ENCODE measurements at regions not wholly inside any gene's neighbourhood (a gene's known extent, or its start where the extent isn't known, plus 50 kb on each side); places are given as distances from the start of the nearest gene placed in this dataset.
"Not testable (repeated sequence)": the region's sequence is repeated elsewhere in the genome, so short reads cannot be mapped to it uniquely, and the experiment has no call there.

- TF ChIP-seq CTCF (IDR thresholded peaks at IDR 0.05; ENCODE audit: extremely low read depth in 1 of 2, insufficient read depth in 1 of 2, low read depth in 1 of 2, low read length in 2 of 2); EZH2 (IDR thresholded peaks at IDR 0.05; ENCODE audit: borderline replicate concordance, low read depth, low read length, severe bottlenecking); MAX (IDR thresholded peaks at IDR 0.05; ENCODE audit: insufficient read depth, insufficient read length); POLR2A (IDR thresholded peaks at IDR 0.05; ENCODE audit: low read depth, low read length): not testable (repeated sequence)
Observed at GRCh38 chr9:38999277-38999676, 279.3 kb upstream of the FAM240B start.
